Parathyroid adenoma (tissue), 2 donors: ENCODE measurements at regions not wholly inside any gene's neighbourhood (a gene's known extent, or its start where the extent isn't known, plus 50 kb on each side); places are given as distances from the start of the nearest gene placed in this dataset.

Source experiments
- H2AFZ ChIP-seq: fragments of 300-600 bp; sonication (generic); one replicate; pipeline ENCODE4 v1.7.0; 2017; ENCODE audit warnings: antibody characterized with exemption, mild to moderate bottlenecking
- H3K27ac ChIP-seq: fragments of 300-600 bp; sonication (generic); one replicate; pipeline ENCODE4 v1.7.0; 2017
- H3K27me3 ChIP-seq: fragments of 300-600 bp; sonication (generic); one replicate; pipeline ENCODE4 v1.7.0; 2017; ENCODE audit warnings: low read length; ENCODE audit not compliant: control insufficient read depth, insufficient read depth
- H3K36me3 ChIP-seq: fragments of 300-600 bp; sonication (generic); one replicate; pipeline ENCODE4 v1.7.0; 2017; ENCODE audit warnings: low read length; ENCODE audit not compliant: control insufficient read depth, insufficient read depth
- H3K4me1 ChIP-seq: fragments of 300-600 bp; sonication (generic); one replicate; pipeline ENCODE4 v1.7.0; 2017; ENCODE audit warnings: control low read depth
- H3K4me2 ChIP-seq: fragments of 300-600 bp; sonication (generic); one replicate; pipeline ENCODE4 v1.7.0; 2017; ENCODE audit warnings: low read length
- H3K4me3 ChIP-seq: fragments of 300-600 bp; sonication (generic); one replicate; pipeline ENCODE4 v1.7.0; 2017; ENCODE audit warnings: low read depth, low read length
- H3K79me2 ChIP-seq: fragments of 300-600 bp; sonication (generic); one replicate; pipeline ENCODE4 v1.7.0; 2017; ENCODE audit warnings: control low read depth
- H3K9ac ChIP-seq: fragments of 300-600 bp; sonication (generic); one replicate; pipeline ENCODE4 v1.7.0; 2017; ENCODE audit warnings: mild to moderate bottlenecking
- H3K9me3 ChIP-seq: fragments of 300-600 bp; sonication (generic); one replicate; pipeline ENCODE4 v1.7.0; 2017; ENCODE audit warnings: low read length; ENCODE audit not compliant: control insufficient read depth
- CTCF ChIP-seq: fragments of 300-600 bp; sonication (generic); IDR thresholded peaks from one replicate; pipeline ENCODE4 v1.7.0; 2017; ENCODE audit warnings: antibody characterized with exemption, mild to moderate bottlenecking
- donor health status: primary hyperparathyroidism.

GRCh38 chr21:25092441-25093011 lies 514.8 kb downstream of the MRPL39 start:
- Histone ChIP-seq H3K4me3 (no peak overlapping the region), H3K9me3 (no peaks in the 10 kb centered on the region), H3K4me1 (no peaks in the 10 kb centered on the region), H3K4me2 (no peak overlapping the region), H3K79me2 (no peaks in the 10 kb centered on the region), H3K36me3 (no peaks in the 10 kb centered on the region), H3K9ac (no peak overlapping the region), H2AFZ (no peak overlapping the region), H3K27me3 (no peaks in the 10 kb centered on the region), H3K27ac (no peak overlapping the region)
- TF ChIP-seq CTCF: no peak

DNA sequence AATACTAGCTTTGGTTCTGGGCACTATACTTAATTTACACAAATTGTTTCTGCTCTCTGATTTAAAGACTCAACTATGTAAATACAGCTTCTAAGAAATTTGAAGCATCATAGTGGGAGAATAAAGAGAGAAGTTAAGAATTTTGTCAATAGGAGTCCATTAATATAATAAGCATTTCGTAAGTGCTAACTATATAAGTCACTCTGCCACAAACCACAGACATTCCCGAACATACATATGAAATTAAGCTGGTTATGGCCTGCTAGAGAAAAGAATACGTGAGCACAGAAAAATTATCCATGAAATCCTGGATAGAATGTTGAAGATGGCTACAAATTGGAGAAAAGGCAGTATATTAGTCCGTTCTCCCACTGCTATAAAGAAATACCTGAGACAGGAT lies 526.2 kb downstream of the MRPL39 start:
- no peaks in the 10 kb centered on the region for H3K9me3 ChIP-seq
- no peak overlapping the region for H3K4me3 ChIP-seq

DNA sequence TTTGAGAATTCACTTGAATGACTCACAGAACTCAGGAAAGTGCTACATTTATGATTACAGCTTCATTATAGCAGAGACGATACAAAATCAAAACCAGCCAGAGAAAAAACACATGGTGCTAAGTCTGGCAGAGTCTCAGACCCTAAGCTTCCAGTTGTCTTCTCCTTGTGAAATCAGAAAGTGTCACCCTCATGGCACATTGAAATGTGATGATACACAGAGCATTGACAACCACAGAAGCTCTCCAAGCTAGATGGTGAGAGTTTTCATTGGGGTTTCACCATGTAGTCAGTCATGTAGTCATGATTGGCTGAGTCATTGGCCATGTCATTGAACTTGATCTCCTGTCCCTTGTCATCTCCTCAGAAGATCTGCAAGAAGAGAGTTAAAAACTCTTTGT lies 526.6 kb downstream of the MRPL39 start:
- H3K4me2 ChIP-seq: no peak overlapping the region
- no peak overlapping the region for H3K4me3 ChIP-seq
- H3K9me3 ChIP-seq: no peaks in the 10 kb centered on the region
- H3K36me3 ChIP-seq: no peaks in the 10 kb centered on the region
- TF ChIP-seq CTCF: no peak
- H3K4me1 ChIP-seq: no peaks in the 10 kb centered on the region
- H3K79me2 ChIP-seq: no peaks in the 10 kb centered on the region
- H3K27ac ChIP-seq: no peak overlapping the region
- no peaks in the 10 kb centered on the region for H3K27me3 ChIP-seq
- no peak overlapping the region for H3K9ac ChIP-seq
- H2AFZ ChIP-seq: no peak overlapping the region

More for the DNA sequence above, 526.2 kb downstream of the MRPL39 start:
- Histone ChIP-seq H3K27me3 (no peaks in the 10 kb centered on the region), H3K9ac (no peak overlapping the region), H3K79me2 (no peaks in the 10 kb centered on the region), H2AFZ (no peak overlapping the region), H3K4me2 (no peak overlapping the region), H3K4me1 (no peaks in the 10 kb centered on the region), H3K27ac (no peak overlapping the region), H3K36me3 (no peaks in the 10 kb centered on the region)
- TF ChIP-seq CTCF: no peak

GRCh38 chr21:25080141-25080540 lies 527.1 kb downstream of the MRPL39 start:
- Histone ChIP-seq H3K9ac (no peak overlapping the region), H3K27me3 (no peaks in the 10 kb centered on the region), H3K4me2 (no peak overlapping the region), H3K36me3 (no peaks in the 10 kb centered on the region), H3K4me1 (no peaks in the 10 kb centered on the region), H2AFZ (no peak overlapping the region), H3K27ac (no peak overlapping the region), H3K4me3 (no peak overlapping the region), H3K9me3 (no peaks in the 10 kb centered on the region), H3K79me2 (no peaks in the 10 kb centered on the region)
- TF ChIP-seq CTCF: no peak

DNA sequence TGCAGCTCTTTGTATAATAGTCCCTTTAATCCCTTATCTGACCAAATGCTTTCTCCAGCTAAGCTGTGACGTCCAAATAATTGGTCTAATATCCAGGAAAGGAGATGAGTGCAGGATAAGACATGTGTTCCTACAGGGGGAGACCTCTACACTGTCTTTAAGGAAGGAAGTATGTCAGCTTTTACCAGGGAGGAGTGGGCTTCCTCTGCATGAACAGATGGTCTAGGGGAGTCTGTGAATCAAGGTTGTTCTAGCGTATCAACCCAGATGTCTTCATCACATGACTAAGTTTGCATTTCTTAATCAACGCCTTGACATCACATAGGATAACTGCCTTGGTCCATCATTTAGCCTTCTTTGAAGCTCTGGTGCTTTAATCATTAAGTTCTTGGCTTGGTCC lies 528.2 kb downstream of the MRPL39 start:
- Histone ChIP-seq H3K79me2 (no peaks in the 10 kb centered on the region), H3K4me2 (no peak overlapping the region), H2AFZ (no peak overlapping the region), H3K36me3 (no peaks in the 10 kb centered on the region), H3K27me3 (no peaks in the 10 kb centered on the region), H3K9ac (no peak overlapping the region), H3K27ac (no peak overlapping the region), H3K9me3 (no peaks in the 10 kb centered on the region), H3K4me3 (no peak overlapping the region), H3K4me1 (no peaks in the 10 kb centered on the region)
- TF ChIP-seq CTCF: no peak
